ENCODE measurements at regions not wholly inside any gene's neighbourhood (a gene's known extent, or its start where the extent isn't known, plus 50 kb on each side); places are given as distances from the start of the nearest gene placed in this dataset.

GRCh38 chr2:128751746-128752145 is 433.1 kb upstream of the HS6ST1 start:
- no peak for TF ChIP-seq POLR2A (IDR thresholded peaks at IDR 0.05)
- no peak for TF ChIP-seq CTCF (IDR thresholded peaks at IDR 0.05)
- no peak for TF ChIP-seq POLR2AphosphoS5 (IDR thresholded peaks at IDR 0.05)

Data from prostate gland (tissue), 2 donors.